GM12878 (cell line): ENCODE measurements at regions not wholly inside any gene's neighbourhood (a gene's known extent, or its start where the extent isn't known, plus 50 kb on each side); places are given as distances from the start of the nearest gene placed in this dataset.

Source experiments
- ATAC-seq: fragments of 200-7000 bp; cut with Tn5 transposase; 3 replicates; pipeline ENCODE4 v1.9.1; 2020; ENCODE audit warnings: mild to moderate bottlenecking, moderate library complexity
- BruUV-seq: library from RNA; stranded (reverse); fragments of 400-500 nt; replicated peaks from 2 replicates; lab custom pipeline; 2021; lab: Mats Ljungman, UMichigan
- CTCF ChIA-PET: fragments of 300-600 bp; sonication (Branson Sonifier 250); formaldehyde crosslinking; extraction: SDS; loops from one replicate; lab custom pipeline; 2021; ENCODE audit warnings: inconsistent platforms; lab: Yijun Ruan, JAX
- POLR2A ChIA-PET: fragments of 350-600 bp; formaldehyde crosslinking; extraction: SDS; loops from one replicate; lab custom pipeline; 2021; ENCODE audit warnings: inconsistent platforms; lab: Charles Lee
- RAD21 ChIA-PET: fragments of 300-600 bp; sonication (Branson Sonifier 250); formaldehyde crosslinking; loops from one replicate; lab custom pipeline; 2023; ENCODE audit warnings: antibody characterized with exemption; ENCODE audit not compliant: unreplicated experiment; lab: Charles Lee
- SMC1A ChIA-PET: fragments of 300-600 bp; sonication (Branson Sonifier 250); formaldehyde crosslinking; loops from one replicate; lab custom pipeline; 2023; ENCODE audit not compliant: unreplicated experiment, uncharacterized antibody; lab: Charles Lee
- DNase-seq: peaks from one replicate; pipeline ENCODE4 v3.0.0-alpha.2; 2011; ENCODE audit warnings: low read depth, low spot score
- FAIRE-seq: peaks from 3 replicates; lab custom pipeline; 2011; peaks lifted over from hg19 to GRCh38; lab: Jason Lieb, UNC
- H2AFZ ChIP-seq: 2 replicates; pipeline ENCODE4 v1.6.0; 2011; ENCODE audit warnings: low read depth, low read length, control low read depth; ENCODE audit not compliant: control insufficient read depth
- H3K27ac ChIP-seq: 2 replicates; pipeline ENCODE4 v1.5.1; 2011; ENCODE audit warnings: control low read depth; ENCODE audit not compliant: control insufficient read depth, insufficient read depth
- H3K27me3 ChIP-seq, 2 experiments: replicated peaks in 1 of 2; 2 replicates each; pipeline versions ENCODE4 v1.6.0 to v1.6.1; 2011; ENCODE audit warnings: low read length in 1 of 2; ENCODE audit not compliant: control insufficient read depth in 2 of 2, insufficient read depth in 2 of 2
- H3K36me3 ChIP-seq, 2 experiments: 2 replicates each; pipeline ENCODE4 v1.5.1; 2011; ENCODE audit warnings: low read length in 1 of 2; ENCODE audit not compliant: control insufficient read depth in 2 of 2, insufficient read depth in 2 of 2
- H3K4me1 ChIP-seq: 2 replicates; pipeline ENCODE4 v1.6.1; 2011; ENCODE audit warnings: mild to moderate bottlenecking, low read length, moderate library complexity, mixed read lengths; ENCODE audit not compliant: control insufficient read depth, insufficient read depth
- H3K4me2 ChIP-seq: 2 replicates; pipeline ENCODE4 v1.6.0; 2011; ENCODE audit warnings: control low read depth; ENCODE audit not compliant: control insufficient read depth, insufficient read depth
- H3K4me3 ChIP-seq: fragments of 200-600 bp; sonication (generic); 2 replicates; pipeline ENCODE4 v1.5.1; 2016
- H3K79me2 ChIP-seq: 2 replicates; pipeline ENCODE4 v1.6.0; 2011; ENCODE audit warnings: low read length; ENCODE audit not compliant: control insufficient read depth, insufficient read depth
- H3K9ac ChIP-seq: 2 replicates; pipeline ENCODE4 v1.8.0; 2011; ENCODE audit warnings: low read length, control low read depth, mixed read lengths; ENCODE audit not compliant: control insufficient read depth, insufficient read depth
- H3K9me3 ChIP-seq: replicated peaks from 3 replicates; pipeline ENCODE4 v1.5.1; 2011; ENCODE audit warnings: mild to moderate bottlenecking, low read length; ENCODE audit not compliant: control insufficient read depth, insufficient read depth
- H4K20me1 ChIP-seq: 2 replicates; pipeline ENCODE4 v1.6.0; 2011; ENCODE audit not compliant: control insufficient read depth, insufficient read depth
- BHLHE40 ChIP-seq, 2 experiments: fragments of 450-650 bp in 1 of 2; IDR thresholded peaks; 2 replicates each; pipeline ENCODE4 v1.6.1; 2011 to 2017; ENCODE audit warnings: low read depth in 2 of 2, borderline replicate concordance in 1 of 2, improper control_type of control experiment in 1 of 2, low read length in 1 of 2, mild to moderate bottlenecking in 1 of 2
- BMI1 ChIP-seq: fragments of 450-650 bp; IDR thresholded peaks from 2 replicates; pipeline ENCODE4 v1.6.1; 2016; ENCODE audit warnings: mild to moderate bottlenecking, moderate library complexity, borderline replicate concordance
- CUX1 ChIP-seq: IDR thresholded peaks from 2 replicates; pipeline ENCODE4 v1.6.1; 2012; ENCODE audit warnings: improper control_type of control experiment, low read depth, low read length; ENCODE audit not compliant: insufficient replicate concordance
- DPF2 ChIP-seq: fragments of 450-650 bp; IDR thresholded peaks from 2 replicates; pipeline ENCODE4 v1.6.1; 2017; ENCODE audit warnings: mild to moderate bottlenecking
- HDAC2 ChIP-seq: fragments of 200-600 bp; sonication (generic); IDR thresholded peaks from 2 replicates; pipeline ENCODE4 v1.6.1; 2017
- HDAC6 ChIP-seq: fragments of 200-600 bp; sonication (generic); IDR thresholded peaks from one replicate; pipeline ENCODE4 v1.8.0; 2017; ENCODE audit warnings: antibody characterized with exemption; ENCODE audit not compliant: unreplicated experiment
- IKZF1 ChIP-seq: fragments of 450-650 bp; conservative IDR thresholded peaks from 2 replicates; pipeline ENCODE4 v1.6.1; 2017; ENCODE audit warnings: antibody characterized with exemption, mild to moderate bottlenecking
- KDM1A ChIP-seq: fragments of 200-600 bp; sonication (generic); IDR thresholded peaks from 2 replicates; pipeline ENCODE4 v1.6.1; 2016; ENCODE audit warnings: borderline replicate concordance
- KLF5 ChIP-seq: fragments of 450-650 bp; IDR thresholded peaks from 2 replicates; pipeline ENCODE4 v1.6.1; 2014; ENCODE audit warnings: mild to moderate bottlenecking; ENCODE audit not compliant: partially characterized antibody
- RCOR1 ChIP-seq: conservative IDR thresholded peaks from 2 replicates; pipeline ENCODE4 v1.6.1; 2012; ENCODE audit warnings: low read depth, low read length, improper control_type of control experiment
- SMAD1 ChIP-seq: fragments of 450-650 bp; IDR thresholded peaks from 2 replicates; pipeline ENCODE4 v1.6.1; 2018; ENCODE audit warnings: mild to moderate bottlenecking, low read depth; ENCODE audit not compliant: partially characterized antibody
- SREBF1 ChIP-seq: IDR thresholded peaks from 2 replicates; pipeline ENCODE4 v1.6.1; 2012; ENCODE audit warnings: mild to moderate bottlenecking, low read length
- SREBF2 ChIP-seq: IDR thresholded peaks from 2 replicates; pipeline ENCODE4 v1.6.1; 2012; ENCODE audit warnings: mild to moderate bottlenecking, low read length
- STAT1 ChIP-seq: fragments of 450-650 bp; conservative IDR thresholded peaks from 2 replicates; pipeline ENCODE4 v1.6.1; 2014; ENCODE audit warnings: antibody characterized with exemption, mild to moderate bottlenecking
- ZBED1 ChIP-seq: IDR thresholded peaks from 2 replicates; pipeline ENCODE4 v1.6.1; 2016; ENCODE audit warnings: borderline replicate concordance
- WGBS: methylation state at CpG from one replicate; pipeline ENCODE4 v1.1.6; 2016; ENCODE audit warnings: low lambda C conversion rate; ENCODE audit not compliant: insufficient replicate concordance, insufficient coverage; ENCODE audit errors: missing lambda C conversion rate; 5-methylcytosine and 5-hydroxymethylcytosine counted together
- in situ Hi-C: fragments of 300-500 bp; cut with MboI; formaldehyde crosslinking; loops from 9 replicates; pipeline ENCODE4 v1.14.3; 2018; ENCODE audit warnings: mixed read lengths
- intact Hi-C: fragments of 100-400 bp; cut with micrococcal nuclease; formaldehyde crosslinking; loops from one replicate; pipeline ENCODE4 v1.14.2; 2022; ENCODE audit not compliant: unreplicated experiment

GRCh38 chr14:43896044-43896443, 611.0 kb downstream of the FSCB start:
- FAIRE-seq (no peak), ATAC-seq (no peak), DNase-seq (no peak)
- H3K36me3 ChIP-seq: no peaks in the 10 kb centered on the region
- SMC1A ChIA-PET: no interaction called here
- H3K4me3 ChIP-seq: no peak overlapping the region
- no peaks in the 10 kb centered on the region for H3K79me2 ChIP-seq
- no TSS peak for BruUV-seq
- CTCF ChIA-PET: interaction anchor here (0.5 to 1.5 kb wide), 2 partner anchors 355 to 1807 kb away, joined by 3 to 7 read pairs; no protein-coding TSS in a partner anchor
- H3K27me3 ChIP-seq: no peaks in the 10 kb centered on the region
- TF ChIP-seq SMAD1 (no peak), KDM1A (no peak), DPF2 (no peak), BHLHE40 (IDR thresholded peaks at IDR 0.05; ENCODE audit: borderline replicate concordance in 1 of 2, low read depth in 2 of 2, low read length in 1 of 2) (no peak), ZBED1 (no peak), CUX1 (no peak), BMI1 (no peak), SREBF1 (no peak), STAT1 (no peak), HDAC6 (no peak), SREBF2 (no peak), RCOR1 (no peak), IKZF1 (no peak), HDAC2 (no peak), KLF5 (no peak)
- RAD21 ChIA-PET: no interaction called here
- H4K20me1 ChIP-seq: no peaks in the 10 kb centered on the region
- no peak overlapping the region for H2AFZ ChIP-seq
- H3K9ac ChIP-seq: no peak overlapping the region
- intact Hi-C loops (no loop called here), in situ Hi-C loops (no loop called here)
- no peaks in the 10 kb centered on the region for H3K9me3 ChIP-seq
- 17% methylated on average over 2 of the region's 2 CpGs for WGBS
- H3K27ac ChIP-seq: no peak overlapping the region
- H3K4me1 ChIP-seq: no peaks in the 10 kb centered on the region
- no peak overlapping the region for H3K4me2 ChIP-seq
- POLR2A ChIA-PET: no interaction called here
